GM12865 (cell line): ENCODE measurements at regions not wholly inside any gene's neighbourhood (a gene's known extent, or its start where the extent isn't known, plus 50 kb on each side); places are given as distances from the start of the nearest gene placed in this dataset.

Source experiments
- DNase-seq: peaks from one replicate; pipeline ENCODE4 v3.0.0; 2010; ENCODE audit warnings: low read depth
- H3K4me3 ChIP-seq: 2 replicates; pipeline ENCODE4 v1.5.1; 2011; ENCODE audit warnings: mild to moderate bottlenecking, low read depth, low read length, control low read depth
- CTCF ChIP-seq: IDR thresholded peaks from 2 replicates; pipeline ENCODE4 v1.5.1; 2011; ENCODE audit warnings: low read length, control low read depth, low read depth, inconsistent platforms; ENCODE audit not compliant: insufficient read depth; ENCODE audit errors: missing control alignments

GRCh38 chr16:58842746-58843145 is 108.6 kb upstream of the GOT2 start:
- H3K4me3 ChIP-seq, result no peak overlapping the region
- no peak for DNase-seq
- TF ChIP-seq CTCF, result no peak

GRCh38 chr16:58842156-58842555 is 108.0 kb upstream of the GOT2 start:
- no peak for DNase-seq
- H3K4me3 ChIP-seq, result no peak overlapping the region
- TF ChIP-seq CTCF, result no peak

DNA sequence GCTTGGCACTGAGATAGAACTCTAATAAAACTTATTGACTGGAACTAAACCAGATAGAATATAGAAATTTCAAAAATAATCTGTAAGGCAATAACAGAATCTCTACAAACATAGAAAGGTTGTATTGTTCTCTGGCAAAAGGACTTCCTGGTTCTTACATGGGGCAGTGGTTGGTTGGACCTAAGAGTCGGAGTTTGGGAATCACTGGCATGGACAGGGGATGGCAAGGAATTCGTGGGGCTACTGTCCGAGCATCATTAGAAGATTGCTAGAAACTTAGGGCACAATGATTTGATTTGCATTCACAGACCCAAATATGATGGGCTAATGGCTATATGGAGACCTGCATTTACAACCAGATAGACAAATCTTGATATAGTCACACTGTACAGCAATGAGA is 103.8 kb upstream of the GOT2 start:
- DNase-seq, result no peak
- H3K4me3 ChIP-seq, result no peak overlapping the region
- no peak for TF ChIP-seq CTCF

DNA sequence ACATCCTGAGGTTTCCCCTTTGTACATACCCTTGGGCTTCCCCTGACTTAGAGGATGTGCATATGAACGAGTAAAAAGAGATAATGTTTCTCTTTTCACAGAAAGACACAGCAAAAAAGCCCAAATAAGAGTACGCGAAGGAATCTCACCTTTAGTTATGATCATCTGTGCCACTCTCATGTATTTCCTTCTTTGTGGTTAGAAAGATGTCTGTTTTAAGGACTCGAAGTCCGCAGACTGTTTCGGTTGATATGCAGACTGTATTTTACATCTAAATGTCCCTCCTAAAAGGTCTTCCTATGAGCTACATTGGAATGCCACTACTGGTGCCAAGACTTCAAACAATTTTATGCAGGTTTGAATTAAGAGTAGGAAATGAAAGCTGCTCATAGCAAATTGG is 102.3 kb upstream of the GOT2 start:
- H3K4me3 ChIP-seq, result no peak overlapping the region
- TF ChIP-seq CTCF, result no peak
- no peak for DNase-seq

DNA sequence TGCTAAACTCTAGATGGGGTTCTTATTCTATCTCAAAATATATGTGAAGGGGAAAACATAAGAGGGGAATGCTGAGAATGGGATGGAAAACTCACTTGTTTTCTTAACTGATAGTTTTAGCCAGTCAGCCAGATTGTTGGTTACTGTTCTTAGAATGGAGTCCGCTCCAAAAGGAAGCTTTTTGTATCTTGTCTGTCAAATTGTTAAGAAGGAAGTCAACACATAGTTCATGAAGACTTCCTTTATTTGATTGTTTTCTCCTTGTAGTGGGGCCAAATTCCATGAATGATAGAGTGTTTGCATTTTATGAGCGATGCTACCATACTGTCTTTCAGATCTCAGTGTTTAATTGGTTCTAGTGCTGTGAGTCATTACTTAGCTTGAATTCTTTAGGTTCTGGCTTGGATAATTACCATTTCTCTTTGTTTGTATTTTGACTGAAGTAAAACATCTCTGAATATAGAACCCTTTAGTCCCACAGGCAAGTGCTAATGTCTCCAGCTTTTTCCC is 98.3 kb upstream of the GOT2 start:
- no peak for DNase-seq
- H3K4me3 ChIP-seq, result no peak overlapping the region
- TF ChIP-seq CTCF, result no peak

GRCh38 chr16:58831386-58831785 is 97.3 kb upstream of the GOT2 start:
- H3K4me3 ChIP-seq, result no peak overlapping the region
- DNase-seq, result no peak
- no peak for TF ChIP-seq CTCF

- no peak for TF ChIP-seq CTCF
- DNase-seq, result no peak
- no peak overlapping the region for H3K4me3 ChIP-seq
These were observed 94.9 kb upstream of the GOT2 start for GRCh38 chr16:58828901-58829545.
